ENCODE measurements at regions not wholly inside any gene's neighbourhood (a gene's known extent, or its start where the extent isn't known, plus 50 kb on each side); places are given as distances from the start of the nearest gene placed in this dataset.

DNA sequence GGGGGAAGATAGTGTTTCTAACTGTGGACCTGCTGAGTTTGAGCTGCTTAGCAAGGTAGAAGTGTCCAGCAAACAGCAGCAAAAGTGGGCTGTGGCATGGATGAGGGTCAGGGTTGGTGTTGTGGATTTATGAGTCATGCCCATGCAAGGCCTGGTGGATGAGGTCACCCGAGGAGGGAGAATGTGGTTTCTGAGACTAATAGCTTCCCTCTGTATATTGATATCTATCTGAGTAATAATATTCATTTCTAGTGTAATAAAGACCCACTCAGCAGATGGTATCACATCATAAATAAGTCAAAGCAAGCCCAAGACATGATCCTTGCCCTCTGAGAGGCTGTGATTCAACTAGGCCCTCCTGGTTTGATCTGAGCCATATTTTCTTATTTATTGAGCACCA, 597.8 kb upstream of the CLINT1 start:
- peak in 1 of 4 donors; percentile 27 for DNase-seq
- no peak overlapping the region for H3K27ac ChIP-seq
- no peaks in the 10 kb centered on the region for H3K9me3 ChIP-seq
- TF ChIP-seq POLR2A (IDR thresholded peaks at IDR 0.05), result no peak
- TF ChIP-seq, protein P1, sequence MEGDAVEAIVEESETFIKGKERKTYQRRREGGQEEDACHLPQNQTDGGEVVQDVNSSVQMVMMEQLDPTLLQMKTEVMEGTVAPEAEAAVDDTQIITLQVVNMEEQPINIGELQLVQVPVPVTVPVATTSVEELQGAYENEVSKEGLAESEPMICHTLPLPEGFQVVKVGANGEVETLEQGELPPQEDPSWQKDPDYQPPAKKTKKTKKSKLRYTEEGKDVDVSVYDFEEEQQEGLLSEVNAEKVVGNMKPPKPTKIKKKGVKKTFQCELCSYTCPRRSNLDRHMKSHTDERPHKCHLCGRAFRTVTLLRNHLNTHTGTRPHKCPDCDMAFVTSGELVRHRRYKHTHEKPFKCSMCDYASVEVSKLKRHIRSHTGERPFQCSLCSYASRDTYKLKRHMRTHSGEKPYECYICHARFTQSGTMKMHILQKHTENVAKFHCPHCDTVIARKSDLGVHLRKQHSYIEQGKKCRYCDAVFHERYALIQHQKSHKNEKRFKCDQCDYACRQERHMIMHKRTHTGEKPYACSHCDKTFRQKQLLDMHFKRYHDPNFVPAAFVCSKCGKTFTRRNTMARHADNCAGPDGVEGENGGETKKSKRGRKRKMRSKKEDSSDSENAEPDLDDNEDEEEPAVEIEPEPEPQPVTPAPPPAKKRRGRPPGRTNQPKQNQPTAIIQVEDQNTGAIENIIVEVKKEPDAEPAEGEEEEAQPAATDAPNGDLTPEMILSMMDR (IDR thresholded peaks at IDR 0.05), result no peak
- no peaks in the 10 kb centered on the region for H3K36me3 ChIP-seq (replicated peaks in 1 of 2; ENCODE audit: insufficient read depth in 1 of 2, low read depth in 2 of 2)
- no peak overlapping the region for H3K4me3 ChIP-seq
- ATAC-seq, result no peak
- intact Hi-C loops (cut with DNase I), result no loop called here
- H3K4me1 ChIP-seq, result peaks cover 5% of the 10 kb centered on the region
- WGBS, 2 donors, result 57 to 64% methylated on average over 1 of the region's 1 CpG
- H3K27me3 ChIP-seq, result no peaks in the 10 kb centered on the region

DNA sequence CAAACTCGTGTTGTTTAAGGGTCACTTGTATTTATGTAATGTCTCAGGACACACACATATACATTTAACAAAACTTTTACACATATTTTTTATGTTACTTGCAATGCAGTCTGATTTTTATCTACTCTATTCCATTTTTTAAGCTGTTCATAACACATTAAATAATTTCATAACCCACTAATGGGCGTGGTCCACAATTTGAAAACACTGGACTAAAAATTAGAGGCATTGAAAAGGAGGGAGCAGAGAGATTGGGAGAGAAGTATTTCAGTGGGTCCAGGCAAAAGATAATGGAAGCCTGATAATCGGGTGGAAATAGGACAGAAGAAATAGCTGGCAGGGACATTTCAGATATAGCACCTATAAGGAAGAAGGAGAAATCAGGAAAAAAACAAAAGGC, 597.3 kb upstream of the CLINT1 start:
- ATAC-seq, result no peak
- WGBS, 2 donors, result 61 to 75% methylated on average over 3 of the region's 3 CpGs

DNA sequence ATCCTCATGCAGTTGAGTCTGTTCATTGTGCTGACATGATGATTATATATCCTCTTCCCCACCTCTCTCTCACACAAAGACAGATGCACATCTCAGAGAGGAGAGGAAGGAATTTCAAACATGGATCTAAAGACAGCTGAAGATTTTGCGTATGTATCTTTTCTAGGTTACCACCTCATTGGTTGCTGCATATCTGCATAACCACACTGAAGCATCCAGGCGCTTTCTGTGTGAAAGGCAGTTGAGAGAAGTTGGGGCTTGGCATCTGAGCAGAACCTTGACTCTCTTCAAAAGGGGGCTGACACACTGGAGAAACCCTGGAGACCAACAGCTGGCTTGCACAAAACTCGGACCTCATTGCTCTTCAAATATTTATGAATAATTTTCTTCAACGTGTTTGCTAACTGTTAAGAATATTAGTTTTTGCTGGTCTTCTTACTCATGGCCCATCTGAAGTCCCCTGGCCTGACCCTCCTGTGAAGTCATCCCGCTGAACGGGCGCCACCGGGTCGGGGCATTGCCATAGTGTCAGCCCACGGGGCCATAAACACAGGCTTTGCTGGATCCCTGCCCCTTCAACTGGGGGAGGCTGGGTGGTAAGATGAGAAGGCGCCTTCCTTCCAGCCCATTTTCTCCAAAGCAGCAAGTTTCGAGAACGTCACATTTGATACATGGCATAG, 593.2 kb upstream of the CLINT1 start:
- H3K4me3 ChIP-seq, result no peak overlapping the region
- H3K27me3 ChIP-seq, result no peaks in the 10 kb centered on the region
- H3K4me1 ChIP-seq, result no peaks in the 10 kb centered on the region
- intact Hi-C loops (cut with DNase I), result no loop called here
- ATAC-seq, result no peak
- H3K9me3 ChIP-seq, result no peaks in the 10 kb centered on the region
- H3K36me3 ChIP-seq (replicated peaks in 1 of 2; ENCODE audit: insufficient read depth in 1 of 2, low read depth in 2 of 2), result no peaks in the 10 kb centered on the region
- H3K27ac ChIP-seq, result no peak overlapping the region
- no peak for DNase-seq
- TF ChIP-seq POLR2A (IDR thresholded peaks at IDR 0.05), result no peak
- TF ChIP-seq, protein P1 (IDR thresholded peaks at IDR 0.05), result no peak
- WGBS, 2 donors, result 81 to 86% methylated on average over 13 of the region's 13 CpGs

More for the DNA sequence above, 597.3 kb upstream of the CLINT1 start:
- TF ChIP-seq, protein P1 (IDR thresholded peaks at IDR 0.05), result no peak
- TF ChIP-seq POLR2A (IDR thresholded peaks at IDR 0.05), result no peak
- Histone ChIP-seq H3K9me3 (no peaks in the 10 kb centered on the region), H3K4me1 (peaks cover 2% of the 10 kb centered on the region), H3K36me3 (replicated peaks in 1 of 2; ENCODE audit: insufficient read depth in 1 of 2, low read depth in 2 of 2) (no peaks in the 10 kb centered on the region), H3K4me3 (no peak overlapping the region), H3K27ac (no peak overlapping the region), H3K27me3 (no peaks in the 10 kb centered on the region)
- no peak for DNase-seq
- intact Hi-C loops (cut with DNase I), result no loop called here

DNA sequence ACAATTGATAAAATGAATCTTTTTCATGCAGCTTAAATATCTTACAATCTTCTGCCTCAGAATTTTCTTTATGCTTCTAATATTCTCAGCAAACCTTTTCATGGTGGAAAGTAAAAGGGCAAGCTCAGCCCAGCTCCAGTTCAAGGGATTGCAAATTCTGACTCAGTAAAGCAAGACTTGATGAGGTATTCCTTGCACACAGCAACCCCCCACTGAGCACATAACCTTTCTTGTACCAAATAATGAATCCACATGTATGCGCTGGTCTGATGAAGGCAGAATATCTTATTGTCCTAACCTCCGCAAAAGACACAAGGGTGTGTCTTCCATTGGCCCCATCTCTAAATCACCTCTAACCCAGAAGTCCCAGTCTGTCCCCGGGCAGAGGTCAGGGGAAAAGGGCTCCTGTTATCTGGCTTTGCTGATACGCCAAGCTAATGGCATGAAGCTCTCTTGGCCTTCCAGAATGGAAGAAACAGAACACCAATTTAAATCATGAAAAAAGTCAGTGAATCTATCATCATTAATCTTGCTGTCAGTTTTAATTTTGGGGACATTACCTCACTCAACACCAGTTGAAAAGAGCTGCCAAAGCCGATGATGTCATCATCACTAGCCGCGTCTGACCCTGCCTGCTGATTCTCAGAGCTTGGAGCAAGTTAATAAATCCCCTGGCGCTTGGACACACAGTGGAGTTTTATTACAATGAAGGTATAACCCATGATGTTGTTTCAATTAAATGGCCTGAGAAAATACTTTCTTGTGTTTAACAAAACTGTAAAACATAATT, 592.5 kb upstream of the CLINT1 start:
- no peaks in the 10 kb centered on the region for H3K36me3 ChIP-seq (replicated peaks in 1 of 2; ENCODE audit: insufficient read depth in 1 of 2, low read depth in 2 of 2)
- WGBS, 2 donors, result 65 to 72% methylated on average over 8 of the region's 8 CpGs
- no peak overlapping the region for H3K4me3 ChIP-seq
- no peaks in the 10 kb centered on the region for H3K4me1 ChIP-seq
- intact Hi-C loops (cut with DNase I), result no loop called here
- ATAC-seq, result peak; percentile 73
- no peaks in the 10 kb centered on the region for H3K9me3 ChIP-seq
- no peaks in the 10 kb centered on the region for H3K27me3 ChIP-seq
- TF ChIP-seq POLR2A (IDR thresholded peaks at IDR 0.05), result no peak
- TF ChIP-seq, protein P1 (IDR thresholded peaks at IDR 0.05), result no peak
- no peak overlapping the region for H3K27ac ChIP-seq
- DNase-seq, result peak; percentile 22 to 56 (median 38)
